RWPE1 (cell line): ENCODE measurements at regions not wholly inside any gene's neighbourhood (a gene's known extent, or its start where the extent isn't known, plus 50 kb on each side); places are given as distances from the start of the nearest gene placed in this dataset.

ENCODE experiments used
- CTCF ChIA-PET: fragments of 350-600 bp; sonication (Branson Sonifier 250); formaldehyde crosslinking; extraction: SDS; loops from one replicate; lab custom pipeline; 2021; lab: Yijun Ruan, JAX
- POLR2A ChIA-PET: fragments of 400-600 bp; formaldehyde crosslinking; extraction: SDS; loops from one replicate; lab custom pipeline; 2020; ENCODE audit warnings: antibody characterized with exemption; ENCODE audit not compliant: low non-redundant PET; lab: Yijun Ruan, JAX
- DNase-seq: peaks from one replicate; pipeline ENCODE4 v3.0.0; 2012; ENCODE audit warnings: low spot score
- H3K27ac ChIP-seq: fragments of 450-650 bp; 2 replicates; pipeline ENCODE4 v1.5.1; 2017
- TF ChIP-seq, protein P1 (sequence below): fragments of 450-650 bp; conservative IDR thresholded peaks from 2 replicates; pipeline ENCODE4 v1.5.1; 2017; ENCODE audit warnings: low read depth, mild to moderate bottlenecking

DNA sequence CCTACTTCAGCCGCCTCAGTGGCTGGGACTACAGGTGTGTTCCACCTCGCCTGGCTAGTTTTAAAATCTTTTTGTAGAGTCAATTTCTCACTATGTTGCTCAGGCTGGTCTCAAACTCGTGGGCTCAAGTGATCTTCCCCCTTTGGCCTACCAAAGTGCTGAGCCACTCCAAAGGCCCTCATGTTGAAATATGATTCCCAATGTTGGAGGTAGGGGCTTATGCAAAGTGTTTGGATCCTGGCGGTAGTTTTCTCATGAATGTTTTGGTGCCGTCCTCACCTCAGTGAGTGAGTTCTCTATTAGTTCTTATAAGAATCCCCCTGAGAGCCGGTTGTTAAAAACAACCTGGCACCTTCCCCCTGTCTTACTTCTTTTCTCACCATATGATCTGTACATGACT lies 784.6 kb downstream of the TMTC2 start:
- POLR2A ChIA-PET = no interaction called here
- H3K27ac ChIP-seq = no peak overlapping the region
- TF ChIP-seq, protein P1, sequence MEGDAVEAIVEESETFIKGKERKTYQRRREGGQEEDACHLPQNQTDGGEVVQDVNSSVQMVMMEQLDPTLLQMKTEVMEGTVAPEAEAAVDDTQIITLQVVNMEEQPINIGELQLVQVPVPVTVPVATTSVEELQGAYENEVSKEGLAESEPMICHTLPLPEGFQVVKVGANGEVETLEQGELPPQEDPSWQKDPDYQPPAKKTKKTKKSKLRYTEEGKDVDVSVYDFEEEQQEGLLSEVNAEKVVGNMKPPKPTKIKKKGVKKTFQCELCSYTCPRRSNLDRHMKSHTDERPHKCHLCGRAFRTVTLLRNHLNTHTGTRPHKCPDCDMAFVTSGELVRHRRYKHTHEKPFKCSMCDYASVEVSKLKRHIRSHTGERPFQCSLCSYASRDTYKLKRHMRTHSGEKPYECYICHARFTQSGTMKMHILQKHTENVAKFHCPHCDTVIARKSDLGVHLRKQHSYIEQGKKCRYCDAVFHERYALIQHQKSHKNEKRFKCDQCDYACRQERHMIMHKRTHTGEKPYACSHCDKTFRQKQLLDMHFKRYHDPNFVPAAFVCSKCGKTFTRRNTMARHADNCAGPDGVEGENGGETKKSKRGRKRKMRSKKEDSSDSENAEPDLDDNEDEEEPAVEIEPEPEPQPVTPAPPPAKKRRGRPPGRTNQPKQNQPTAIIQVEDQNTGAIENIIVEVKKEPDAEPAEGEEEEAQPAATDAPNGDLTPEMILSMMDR = no peak
- DNase-seq = no peak
- CTCF ChIA-PET = no interaction called here

DNA sequence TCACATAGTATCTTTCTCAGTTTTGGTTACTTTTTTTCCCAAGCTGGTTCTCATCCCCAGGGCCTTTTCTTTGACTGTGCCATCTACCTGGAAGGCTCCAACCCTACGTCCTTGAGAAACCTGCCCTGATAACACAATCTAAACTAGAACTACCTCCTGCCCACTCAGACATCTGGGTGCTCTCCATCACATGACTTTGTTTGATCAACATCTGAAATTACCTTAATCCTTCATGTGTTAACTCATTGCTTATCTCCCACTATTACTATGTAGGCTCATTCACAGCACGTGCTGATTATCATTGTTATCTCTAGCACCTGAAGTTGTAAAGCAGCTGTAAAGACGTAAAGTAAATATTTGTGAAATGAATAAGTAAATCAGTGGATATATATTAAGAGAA lies 784.0 kb downstream of the TMTC2 start:
- CTCF ChIA-PET = interaction anchor here (0.6 kb wide), 1 partner anchor 62 kb away, joined by 5 read pairs; no protein-coding TSS in a partner anchor
- no peak for DNase-seq
- POLR2A ChIA-PET = no interaction called here
- no peak overlapping the region for H3K27ac ChIP-seq
- TF ChIP-seq, protein P1 = no peak

DNA sequence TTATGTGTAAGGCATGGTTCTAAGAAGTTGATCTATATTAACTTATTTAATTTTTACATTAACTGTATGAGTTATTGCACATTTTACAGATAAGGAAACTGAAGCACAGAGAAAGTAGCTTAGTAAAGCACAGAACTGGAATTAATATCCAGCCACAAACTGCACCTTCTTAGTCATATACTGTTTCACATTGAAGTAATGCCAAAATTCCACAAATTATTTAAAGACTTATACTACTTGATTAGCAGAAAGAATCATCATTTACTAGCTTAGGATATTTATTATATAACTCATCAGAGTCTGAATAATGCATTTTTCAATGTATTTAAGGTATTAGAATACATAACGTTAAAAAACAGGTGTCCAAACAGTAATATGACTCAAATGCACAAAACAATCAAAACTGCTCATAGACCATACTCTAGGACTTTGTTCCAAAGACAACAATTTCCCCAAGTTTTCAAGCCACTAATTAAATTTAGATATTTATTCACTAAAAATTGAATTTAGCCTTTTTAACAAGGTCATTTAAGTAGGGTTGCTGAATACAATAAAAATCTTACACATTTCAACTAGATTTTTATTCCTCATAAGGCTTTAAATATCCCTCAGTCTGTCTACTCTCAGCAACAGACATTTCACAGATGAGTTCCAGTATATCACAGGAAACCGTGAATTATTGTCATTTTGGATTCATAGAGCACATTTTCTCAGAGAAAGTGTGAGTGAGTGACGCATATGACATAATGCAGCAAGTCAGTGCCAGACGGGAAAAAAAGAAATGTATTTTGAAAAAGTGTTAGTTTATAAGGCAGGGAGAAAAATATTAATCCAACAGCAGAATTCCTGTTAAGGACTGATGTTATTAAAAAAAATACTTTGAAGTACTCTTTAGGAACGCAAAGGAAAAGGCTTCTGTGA lies 782.5 kb downstream of the TMTC2 start:
- TF ChIP-seq, protein P1 = no peak
- DNase-seq = no peak
- ChIA-PET CTCF (no interaction called here), POLR2A (no interaction called here)
- no peak overlapping the region for H3K27ac ChIP-seq

DNA sequence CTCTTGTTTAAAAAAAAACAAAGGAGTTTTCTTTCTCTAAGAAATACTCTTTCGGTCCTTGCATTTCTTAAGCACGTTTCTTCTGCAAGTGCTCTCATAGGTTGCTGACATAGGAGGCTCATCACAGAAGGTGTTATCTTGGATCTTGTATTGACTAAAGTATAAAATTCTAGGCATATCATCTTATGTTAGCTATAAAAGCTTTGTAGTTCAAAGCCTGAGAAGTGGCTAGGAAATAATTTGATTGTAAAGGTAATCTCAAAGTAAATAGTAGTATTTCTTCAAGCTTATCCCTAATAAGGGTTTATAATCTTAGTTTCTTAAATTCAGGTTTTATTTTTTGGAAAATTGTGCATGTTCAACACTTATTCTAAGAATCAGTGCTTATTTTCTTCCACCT lies 778.9 kb downstream of the TMTC2 start:
- ChIA-PET CTCF (interaction anchor here (0.7 kb wide), 1 partner anchor 229 kb away, joined by 5 read pairs; no protein-coding TSS in a partner anchor), POLR2A (no interaction called here)
- H3K27ac ChIP-seq = no peak overlapping the region
- TF ChIP-seq, protein P1 = no peak
- DNase-seq = no peak

DNA sequence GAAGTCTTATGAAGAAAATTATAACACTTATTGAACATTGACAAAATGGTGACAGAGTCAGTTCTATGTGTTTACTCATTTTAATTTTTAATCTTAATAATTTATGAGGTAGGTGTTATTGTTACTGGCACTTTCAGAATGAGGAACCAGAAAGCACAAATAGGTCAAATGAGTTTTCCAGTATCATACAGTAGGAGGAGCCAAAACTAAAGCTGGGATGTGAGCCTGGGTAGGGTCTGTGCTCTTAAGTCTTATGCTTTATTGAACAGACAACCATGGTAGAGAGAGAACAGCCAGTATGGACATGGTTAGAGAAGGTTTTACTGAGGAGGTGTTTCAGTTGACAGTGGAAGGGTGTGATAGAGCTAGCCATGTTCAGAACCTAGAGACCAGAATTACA lies 775.7 kb downstream of the TMTC2 start:
- POLR2A ChIA-PET = no interaction called here
- DNase-seq = no peak
- TF ChIP-seq, protein P1 = no peak
- H3K27ac ChIP-seq = no peak overlapping the region
- CTCF ChIA-PET = no interaction called here

DNA sequence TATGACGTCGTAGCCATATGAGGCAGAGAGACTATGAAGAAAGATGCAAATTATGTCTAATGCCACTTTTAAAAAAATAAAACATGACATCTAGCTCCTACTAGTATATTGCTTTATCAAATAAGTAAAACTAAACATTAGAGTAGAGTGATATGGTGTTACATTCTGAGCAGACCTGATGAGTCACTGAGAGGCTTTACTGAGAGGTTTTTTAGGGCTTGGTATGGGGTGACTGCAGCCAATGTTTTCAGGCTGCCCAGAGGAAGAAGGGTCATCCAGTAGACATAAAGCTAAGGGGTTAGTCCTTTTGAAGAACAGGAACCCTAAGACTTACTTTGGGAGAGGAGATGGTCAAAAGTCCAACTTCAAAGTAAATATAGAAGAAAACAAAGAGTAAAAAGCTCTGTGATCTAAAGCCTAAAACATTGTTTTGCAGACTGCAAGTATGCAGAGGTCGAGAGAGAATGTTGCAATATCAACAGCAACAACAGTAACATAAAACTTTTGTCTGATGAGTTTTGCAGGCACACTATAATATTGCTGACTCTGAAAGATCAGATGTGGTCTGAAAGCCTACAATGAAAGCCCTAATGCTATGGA lies 774.7 kb downstream of the TMTC2 start:
- DNase-seq = no peak
- ChIA-PET CTCF (no interaction called here), POLR2A (no interaction called here)
- TF ChIP-seq, protein P1 = no peak
- no peak overlapping the region for H3K27ac ChIP-seq
